ENCODE measurements at regions not wholly inside any gene's neighbourhood (a gene's known extent, or its start where the extent isn't known, plus 50 kb on each side); places are given as distances from the start of the nearest gene placed in this dataset.

DNA sequence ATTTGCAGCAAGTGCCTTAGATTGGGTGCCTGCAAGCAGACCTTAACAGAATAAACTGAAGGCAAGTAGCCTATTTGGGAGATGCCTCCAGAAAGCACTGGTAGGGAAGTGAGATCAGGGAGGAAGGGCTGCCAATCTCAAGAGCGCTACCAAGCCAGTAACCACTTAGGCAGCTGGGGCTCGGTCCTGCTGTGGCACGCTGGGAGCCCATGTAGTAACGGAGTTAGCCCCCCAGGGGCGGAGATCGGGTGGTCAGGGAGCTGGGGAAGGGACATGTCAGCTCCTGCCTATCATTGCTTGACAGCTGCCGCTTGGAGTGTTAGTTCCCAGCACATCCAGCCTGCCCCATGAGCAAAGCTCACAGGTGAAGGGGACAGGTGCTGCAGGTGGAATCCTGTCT lies 127.0 kb downstream of the CEBPB start:
- no peak overlapping the region for H3K4me2 ChIP-seq (ENCODE audit: low read depth, low read length)
- peaks cover 93% of the 10 kb centered on the region for H3K27me3 ChIP-seq (replicated peaks; ENCODE audit: insufficient read depth, low read length)
- DNase-seq, result no peak
- H3K36me3 ChIP-seq (replicated peaks; ENCODE audit: insufficient read depth, low read length), result no peaks in the 10 kb centered on the region
- H3K4me1 ChIP-seq (ENCODE audit: low read length), result no peaks in the 10 kb centered on the region
- no peaks in the 10 kb centered on the region for H3F3A ChIP-seq (ENCODE audit: insufficient read depth, low read length)
- H3K79me2 ChIP-seq (ENCODE audit: low read length), result no peaks in the 10 kb centered on the region
- no peaks in the 10 kb centered on the region for H3K9me3 ChIP-seq (replicated peaks; ENCODE audit: insufficient read depth, low read length)
- no peak overlapping the region for H3K27ac ChIP-seq (ENCODE audit: low read length)
- no peaks in the 10 kb centered on the region for H4K20me1 ChIP-seq (ENCODE audit: insufficient read depth, low read length)
- H2AFZ ChIP-seq (ENCODE audit: low read length), result no peak overlapping the region
- H3K9me2 ChIP-seq (replicated peaks; ENCODE audit: insufficient read depth, low read length), result no peaks in the 10 kb centered on the region
- no peak overlapping the region for H3K4me3 ChIP-seq (ENCODE audit: low read length)
- TF ChIP-seq EZH2 (optimal IDR thresholded peaks at IDR 0.05; ENCODE audit: low read depth, low read length) (no peak), EZH2phosphoT487 (IDR thresholded peaks at IDR 0.05; ENCODE audit: low read length) (no peak)
- TF ChIP-seq, protein P1, sequence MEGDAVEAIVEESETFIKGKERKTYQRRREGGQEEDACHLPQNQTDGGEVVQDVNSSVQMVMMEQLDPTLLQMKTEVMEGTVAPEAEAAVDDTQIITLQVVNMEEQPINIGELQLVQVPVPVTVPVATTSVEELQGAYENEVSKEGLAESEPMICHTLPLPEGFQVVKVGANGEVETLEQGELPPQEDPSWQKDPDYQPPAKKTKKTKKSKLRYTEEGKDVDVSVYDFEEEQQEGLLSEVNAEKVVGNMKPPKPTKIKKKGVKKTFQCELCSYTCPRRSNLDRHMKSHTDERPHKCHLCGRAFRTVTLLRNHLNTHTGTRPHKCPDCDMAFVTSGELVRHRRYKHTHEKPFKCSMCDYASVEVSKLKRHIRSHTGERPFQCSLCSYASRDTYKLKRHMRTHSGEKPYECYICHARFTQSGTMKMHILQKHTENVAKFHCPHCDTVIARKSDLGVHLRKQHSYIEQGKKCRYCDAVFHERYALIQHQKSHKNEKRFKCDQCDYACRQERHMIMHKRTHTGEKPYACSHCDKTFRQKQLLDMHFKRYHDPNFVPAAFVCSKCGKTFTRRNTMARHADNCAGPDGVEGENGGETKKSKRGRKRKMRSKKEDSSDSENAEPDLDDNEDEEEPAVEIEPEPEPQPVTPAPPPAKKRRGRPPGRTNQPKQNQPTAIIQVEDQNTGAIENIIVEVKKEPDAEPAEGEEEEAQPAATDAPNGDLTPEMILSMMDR (IDR thresholded peaks at IDR 0.05; ENCODE audit: low read length), result no peak
- no peak overlapping the region for H3K9ac ChIP-seq (ENCODE audit: low read length)

DNA sequence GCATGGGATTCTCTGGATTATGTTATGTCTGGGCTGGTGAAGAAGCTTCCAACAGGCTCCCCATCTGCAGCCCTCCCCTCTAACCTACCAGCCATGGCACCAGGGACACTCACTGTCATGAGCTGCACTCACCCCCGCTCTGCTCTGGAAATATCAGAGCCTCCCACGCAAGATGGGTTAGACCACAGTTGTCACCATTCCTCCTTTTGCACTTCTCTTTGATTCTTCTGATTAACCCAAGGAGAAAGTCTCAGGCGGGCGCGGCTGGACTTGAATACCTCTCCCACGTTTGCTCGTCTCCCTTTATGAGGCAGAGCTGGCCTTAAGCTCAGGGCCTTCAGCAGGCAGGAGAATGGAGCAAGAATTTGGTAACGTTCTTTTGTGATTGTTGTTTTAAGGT lies 128.1 kb downstream of the CEBPB start:
- H3K4me3 ChIP-seq (ENCODE audit: low read length), result no peak overlapping the region
- H3K4me2 ChIP-seq (ENCODE audit: low read depth, low read length), result no peak overlapping the region
- no peak for TF ChIP-seq EZH2 (optimal IDR thresholded peaks at IDR 0.05; ENCODE audit: low read depth, low read length)
- TF ChIP-seq EZH2phosphoT487 (IDR thresholded peaks at IDR 0.05; ENCODE audit: low read length), result no peak
- TF ChIP-seq, protein P1 (IDR thresholded peaks at IDR 0.05; ENCODE audit: low read length), result no peak
- H3K9me2 ChIP-seq (replicated peaks; ENCODE audit: insufficient read depth, low read length), result no peaks in the 10 kb centered on the region
- H3K4me1 ChIP-seq (ENCODE audit: low read length), result no peaks in the 10 kb centered on the region
- H3K9me3 ChIP-seq (replicated peaks; ENCODE audit: insufficient read depth, low read length), result no peaks in the 10 kb centered on the region
- no peaks in the 10 kb centered on the region for H3K79me2 ChIP-seq (ENCODE audit: low read length)
- no peak overlapping the region for H3K27ac ChIP-seq (ENCODE audit: low read length)
- no peaks in the 10 kb centered on the region for H3F3A ChIP-seq (ENCODE audit: insufficient read depth, low read length)
- no peaks in the 10 kb centered on the region for H3K36me3 ChIP-seq (replicated peaks; ENCODE audit: insufficient read depth, low read length)
- H3K9ac ChIP-seq (ENCODE audit: low read length), result no peak overlapping the region
- H4K20me1 ChIP-seq (ENCODE audit: insufficient read depth, low read length), result no peaks in the 10 kb centered on the region
- no peak overlapping the region for H2AFZ ChIP-seq (ENCODE audit: low read length)
- H3K27me3 ChIP-seq (replicated peaks; ENCODE audit: insufficient read depth, low read length), result peaks cover 93% of the 10 kb centered on the region
- DNase-seq, result no peak

DNA sequence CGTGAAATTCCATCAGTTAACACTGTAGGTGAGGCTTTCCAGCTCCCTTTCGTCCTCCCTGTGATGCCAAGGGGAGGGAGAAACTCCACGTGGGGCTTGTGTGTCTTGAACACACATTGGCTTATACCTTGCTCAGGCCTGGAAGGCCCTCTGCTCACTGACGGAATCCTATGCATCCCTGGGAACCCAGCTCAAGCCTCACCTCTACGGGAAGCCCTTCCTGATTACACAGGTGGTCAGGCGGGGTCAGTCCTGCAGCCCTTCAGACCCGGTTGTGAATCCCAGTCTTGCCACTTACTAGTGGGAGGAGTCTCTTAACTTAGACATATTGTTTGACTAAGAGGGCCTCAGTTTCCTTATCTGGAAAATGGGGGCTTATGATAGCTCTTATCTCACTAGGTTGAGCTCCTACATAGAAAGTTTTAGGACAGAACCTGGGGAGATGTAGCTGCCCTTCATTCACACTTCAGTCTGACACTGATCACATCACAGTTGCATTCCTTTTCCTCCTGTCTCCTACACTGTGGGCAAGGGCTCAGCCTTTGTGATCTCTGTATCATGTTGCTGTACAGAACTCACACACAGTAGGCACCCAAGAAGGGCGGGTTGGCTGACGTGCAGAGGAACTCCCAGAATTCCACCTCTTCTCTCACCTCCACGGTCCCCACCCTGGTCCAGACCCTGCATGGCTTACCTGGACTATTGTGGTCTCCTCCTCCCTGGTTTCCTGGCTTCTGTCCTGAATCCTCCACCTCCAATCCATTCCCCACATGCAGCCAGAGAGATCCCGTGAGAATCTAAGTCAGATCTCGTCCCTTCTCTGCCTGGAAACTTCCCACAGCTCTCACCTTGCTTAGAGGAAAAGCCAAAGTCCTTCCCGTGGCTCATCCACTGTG lies 129.6 kb downstream of the CEBPB start:
- H2AFZ ChIP-seq (ENCODE audit: low read length), result no peak overlapping the region
- H4K20me1 ChIP-seq (ENCODE audit: insufficient read depth, low read length), result no peaks in the 10 kb centered on the region
- H3K9me2 ChIP-seq (replicated peaks; ENCODE audit: insufficient read depth, low read length), result no peaks in the 10 kb centered on the region
- H3K79me2 ChIP-seq (ENCODE audit: low read length), result no peaks in the 10 kb centered on the region
- no peaks in the 10 kb centered on the region for H3K4me1 ChIP-seq (ENCODE audit: low read length)
- TF ChIP-seq, protein P1 (IDR thresholded peaks at IDR 0.05; ENCODE audit: low read length), result no peak
- TF ChIP-seq EZH2phosphoT487 (IDR thresholded peaks at IDR 0.05; ENCODE audit: low read length) (no peak), EZH2 (optimal IDR thresholded peaks at IDR 0.05; ENCODE audit: low read depth, low read length) (no peak)
- no peak overlapping the region for H3K4me3 ChIP-seq (ENCODE audit: low read length)
- no peak for DNase-seq
- no peaks in the 10 kb centered on the region for H3K36me3 ChIP-seq (replicated peaks; ENCODE audit: insufficient read depth, low read length)
- no peaks in the 10 kb centered on the region for H3K9me3 ChIP-seq (replicated peaks; ENCODE audit: insufficient read depth, low read length)
- H3K27ac ChIP-seq (ENCODE audit: low read length), result no peak overlapping the region
- H3F3A ChIP-seq (ENCODE audit: insufficient read depth, low read length), result no peaks in the 10 kb centered on the region
- no peak overlapping the region for H3K9ac ChIP-seq (ENCODE audit: low read length)
- H3K4me2 ChIP-seq (ENCODE audit: low read depth, low read length), result no peak overlapping the region
- H3K27me3 ChIP-seq (replicated peaks; ENCODE audit: insufficient read depth, low read length), result peaks cover 92% of the 10 kb centered on the region
